PFSK-1 (cell line): ENCODE measurements at regions not wholly inside any gene's neighbourhood (a gene's known extent, or its start where the extent isn't known, plus 50 kb on each side); places are given as distances from the start of the nearest gene placed in this dataset.

Source experiments
- FOXP2 ChIP-seq: optimal IDR thresholded peaks from 2 replicates; pipeline ENCODE3; 2011; ENCODE audit warnings: borderline replicate concordance, control low read depth, inconsistent platforms; ENCODE audit not compliant: insufficient read depth; ENCODE audit errors: extremely low read length, extremely low read depth
- POLR2AphosphoS5 ChIP-seq: IDR thresholded peaks from 2 replicates; pipeline ENCODE4 v1.6.1; 2012; ENCODE audit warnings: low read depth, mild to moderate bottlenecking, control low read depth, low read length, moderate library complexity
- REST ChIP-seq, 2 experiments: IDR thresholded peaks; 2 replicates each; pipeline versions ENCODE4 v1.6.1 to v1.8.0; 2011 to 2012; ENCODE audit warnings: low read depth in 2 of 2, low read length in 2 of 2, control low read depth in 1 of 2, inconsistent platforms in 1 of 2, mild to moderate bottlenecking in 1 of 2, moderate library complexity in 1 of 2; ENCODE audit not compliant: insufficient read depth in 1 of 2
- SIN3A ChIP-seq: IDR thresholded peaks from 2 replicates; pipeline ENCODE4 v1.6.1; 2012; ENCODE audit warnings: mild to moderate bottlenecking, low read length, moderate library complexity, borderline replicate concordance; ENCODE audit not compliant: insufficient read depth
- TAF1 ChIP-seq: IDR thresholded peaks from 2 replicates; pipeline ENCODE4 v1.6.1; 2012; ENCODE audit warnings: low read length, control low read depth, borderline replicate concordance; ENCODE audit not compliant: insufficient read depth

DNA sequence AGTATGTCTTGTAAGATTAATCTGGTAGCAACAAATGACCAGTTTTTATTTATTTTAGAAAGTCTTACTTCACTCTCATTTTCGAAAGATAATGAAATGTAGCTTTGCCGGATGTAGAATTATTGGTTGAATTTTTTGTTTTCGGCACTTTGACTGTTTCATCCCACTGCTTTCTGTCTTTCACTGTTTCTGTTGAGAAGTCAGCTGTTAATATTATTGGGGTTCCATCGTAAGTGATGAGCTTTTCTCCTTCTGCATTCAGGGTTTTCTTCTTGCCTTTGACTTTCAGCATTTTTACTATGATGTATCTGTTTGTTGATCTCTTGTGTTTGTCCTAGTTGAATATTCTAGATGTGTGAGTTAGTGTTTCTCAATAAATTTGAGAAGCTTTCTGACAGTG, 383.4 kb downstream of the PAX1 start:
- TF ChIP-seq FOXP2 (no peak), POLR2AphosphoS5 (no peak), REST (IDR thresholded peaks at IDR 0.05; ENCODE audit: insufficient read depth in 1 of 2, low read depth in 2 of 2, low read length in 2 of 2) (no peak), SIN3A (no peak), TAF1 (no peak)

DNA sequence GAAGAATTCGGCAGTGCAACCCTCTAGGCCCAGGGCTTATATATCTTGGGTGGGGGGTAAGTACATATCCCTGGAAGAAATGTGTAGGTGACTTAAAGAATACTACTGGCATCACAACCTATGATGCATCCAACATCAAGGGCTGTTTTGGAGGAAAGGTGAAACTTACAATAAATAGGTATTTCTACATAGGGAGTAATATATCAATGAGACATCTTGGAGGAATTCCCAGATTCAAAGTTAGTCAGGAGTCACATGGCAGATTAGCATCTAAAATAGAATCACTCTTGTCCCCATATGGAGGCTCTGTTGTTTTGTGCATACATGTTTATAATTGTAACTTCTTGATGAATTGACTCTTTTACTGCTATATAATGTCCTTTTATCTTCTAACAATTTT, 375.5 kb downstream of the PAX1 start:
- TF ChIP-seq POLR2AphosphoS5 (no peak), TAF1 (no peak), REST (IDR thresholded peaks at IDR 0.05; ENCODE audit: insufficient read depth in 1 of 2, low read depth in 2 of 2, low read length in 2 of 2) (no peak), SIN3A (no peak), FOXP2 (no peak)

DNA sequence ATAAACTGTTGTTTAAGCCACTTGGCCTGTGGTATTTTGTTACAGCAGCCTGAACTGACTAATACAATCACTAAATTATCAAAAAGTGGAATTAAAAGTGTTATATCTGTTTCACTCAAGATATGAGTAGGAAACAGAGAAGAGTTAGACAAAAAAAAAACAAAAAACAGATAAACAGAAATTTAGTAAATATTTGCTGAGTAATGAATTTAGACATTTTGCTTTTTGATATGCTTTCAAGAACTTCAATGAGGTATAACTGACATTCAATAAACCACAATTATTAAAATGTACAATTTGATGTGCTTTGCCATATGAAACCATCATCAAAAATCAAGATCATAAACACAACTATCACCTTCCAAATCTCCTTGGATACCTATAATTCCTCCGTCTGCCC, 369.2 kb downstream of the PAX1 start:
- TF ChIP-seq POLR2AphosphoS5 (no peak), TAF1 (no peak), FOXP2 (no peak), SIN3A (no peak), REST (IDR thresholded peaks at IDR 0.05; ENCODE audit: insufficient read depth in 1 of 2, low read depth in 2 of 2, low read length in 2 of 2) (no peak)

- TF ChIP-seq REST (IDR thresholded peaks at IDR 0.05; ENCODE audit: insufficient read depth in 1 of 2, low read depth in 2 of 2, low read length in 2 of 2) (no peak), SIN3A (no peak), TAF1 (no peak), FOXP2 (no peak), POLR2AphosphoS5 (no peak)
Measured at GRCh38 chr20:22071841-22072240, 366.4 kb downstream of the PAX1 start.

DNA sequence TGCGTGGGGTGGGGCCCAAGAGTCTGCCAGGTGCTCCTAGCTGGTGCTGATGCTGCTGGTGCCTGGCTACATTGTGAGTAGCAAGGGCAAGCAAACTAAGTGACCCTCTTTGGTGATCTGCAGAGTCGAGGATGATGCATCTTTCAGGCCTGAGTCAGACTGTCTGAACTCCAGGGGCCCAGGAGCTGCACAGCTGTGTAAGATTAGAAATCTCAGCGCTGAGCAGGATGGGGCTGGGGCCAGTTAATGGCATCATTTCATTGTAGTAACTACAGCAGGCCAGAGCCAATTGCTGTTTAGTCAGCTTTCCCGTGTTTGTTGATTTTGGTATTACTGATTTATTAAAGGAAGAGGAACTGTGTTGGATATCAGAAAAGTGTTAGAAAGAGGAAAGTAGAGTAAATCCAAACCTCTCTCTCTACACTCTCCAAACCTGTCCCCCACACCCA, 365.2 kb downstream of the PAX1 start:
- TF ChIP-seq POLR2AphosphoS5, result peak; percentile 38; the same call in 1 of the 2 replicates
- no peak for TF ChIP-seq FOXP2
